ENCODE measurements at regions not wholly inside any gene's neighbourhood (a gene's known extent, or its start where the extent isn't known, plus 50 kb on each side); places are given as distances from the start of the nearest gene placed in this dataset.

GRCh38 chr3:72421126-72421525 is 427.1 kb downstream of the SHQ1 start:
- H3K36me3 ChIP-seq (ENCODE audit: insufficient read depth, low read length), result no peaks in the 10 kb centered on the region
- DNase-seq, result no peak
- H3K27me3 ChIP-seq (ENCODE audit: low read length), result no peaks in the 10 kb centered on the region
- H3K4me1 ChIP-seq (ENCODE audit: low read length), result no peaks in the 10 kb centered on the region
- H3K9me2 ChIP-seq (replicated peaks; ENCODE audit: insufficient read depth, low read length), result no peaks in the 10 kb centered on the region
- H2AFZ ChIP-seq (ENCODE audit: low read length), result no peak overlapping the region
- 0 out of 2 replicates have a peak, but pooled peaks cover 4% of the 10 kb centered on the region for H3K79me2 ChIP-seq (ENCODE audit: low read length)
- no peak overlapping the region for H3K27ac ChIP-seq (ENCODE audit: low read length)
- H3K4me3 ChIP-seq (ENCODE audit: low read length), result no peak overlapping the region
- peaks cover 40% of the 10 kb centered on the region for H4K20me1 ChIP-seq (ENCODE audit: insufficient read depth, low read depth, low read length)
- H3K9ac ChIP-seq (ENCODE audit: low read length), result no peak overlapping the region
- no peaks in the 10 kb centered on the region for H3K9me3 ChIP-seq (ENCODE audit: low read length)
- no peak overlapping the region for H3K4me2 ChIP-seq (ENCODE audit: low read depth, low read length, poor library complexity, severe bottlenecking)

- Histone ChIP-seq H3K27ac (ENCODE audit: low read length) (no peak overlapping the region), H3K79me2 (ENCODE audit: low read length) (0 out of 2 replicates have a peak, but pooled peaks cover 4% of the 10 kb centered on the region), H3K9ac (ENCODE audit: low read length) (no peak overlapping the region), H3K4me1 (ENCODE audit: low read length) (no peaks in the 10 kb centered on the region), H3K9me3 (ENCODE audit: low read length) (no peaks in the 10 kb centered on the region), H4K20me1 (ENCODE audit: insufficient read depth, low read depth, low read length) (peaks cover 49% of the 10 kb centered on the region), H3K4me2 (ENCODE audit: low read depth, low read length, poor library complexity, severe bottlenecking) (no peak overlapping the region), H2AFZ (ENCODE audit: low read length) (no peak overlapping the region), H3K27me3 (ENCODE audit: low read length) (no peaks in the 10 kb centered on the region), H3K4me3 (ENCODE audit: low read length) (no peak overlapping the region), H3K9me2 (replicated peaks; ENCODE audit: insufficient read depth, low read length) (no peaks in the 10 kb centered on the region), H3K36me3 (ENCODE audit: insufficient read depth, low read length) (no peaks in the 10 kb centered on the region)
- DNase-seq, result no peak
Observed at GRCh38 chr3:72418856-72419255, 429.4 kb downstream of the SHQ1 start.

DNA sequence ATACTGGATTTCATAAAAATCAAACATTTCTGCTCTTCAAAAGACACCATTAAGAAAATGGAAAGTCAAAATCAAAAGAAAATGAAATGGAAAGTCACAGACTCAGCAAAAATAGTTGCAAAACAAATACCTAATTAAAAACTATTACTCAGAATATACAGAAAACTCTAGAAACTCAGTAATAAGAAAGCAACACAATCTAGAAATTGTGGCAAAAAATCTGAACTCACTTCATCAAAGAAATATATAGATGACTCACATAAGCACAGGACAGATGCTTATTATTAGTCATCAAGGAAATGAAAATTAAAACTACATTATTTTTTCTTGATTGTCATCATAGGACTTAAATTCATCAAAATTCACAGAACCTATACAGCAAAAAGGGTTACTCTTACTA is 430.0 kb downstream of the SHQ1 start:
- Histone ChIP-seq H3K36me3 (ENCODE audit: insufficient read depth, low read length) (no peaks in the 10 kb centered on the region), H3K4me1 (ENCODE audit: low read length) (no peaks in the 10 kb centered on the region), H3K9me2 (replicated peaks; ENCODE audit: insufficient read depth, low read length) (no peaks in the 10 kb centered on the region), H4K20me1 (ENCODE audit: insufficient read depth, low read depth, low read length) (peaks cover 55% of the 10 kb centered on the region), H2AFZ (ENCODE audit: low read length) (no peak overlapping the region), H3K9ac (ENCODE audit: low read length) (no peak overlapping the region), H3K79me2 (ENCODE audit: low read length) (peaks cover 4% of the 10 kb centered on the region; the same call in 1 of the 2 replicates), H3K4me3 (ENCODE audit: low read length) (no peak overlapping the region), H3K4me2 (ENCODE audit: low read depth, low read length, poor library complexity, severe bottlenecking) (no peak overlapping the region), H3K9me3 (ENCODE audit: low read length) (no peaks in the 10 kb centered on the region), H3K27ac (ENCODE audit: low read length) (no peak overlapping the region), H3K27me3 (ENCODE audit: low read length) (no peaks in the 10 kb centered on the region)
- DNase-seq, result no peak

DNA sequence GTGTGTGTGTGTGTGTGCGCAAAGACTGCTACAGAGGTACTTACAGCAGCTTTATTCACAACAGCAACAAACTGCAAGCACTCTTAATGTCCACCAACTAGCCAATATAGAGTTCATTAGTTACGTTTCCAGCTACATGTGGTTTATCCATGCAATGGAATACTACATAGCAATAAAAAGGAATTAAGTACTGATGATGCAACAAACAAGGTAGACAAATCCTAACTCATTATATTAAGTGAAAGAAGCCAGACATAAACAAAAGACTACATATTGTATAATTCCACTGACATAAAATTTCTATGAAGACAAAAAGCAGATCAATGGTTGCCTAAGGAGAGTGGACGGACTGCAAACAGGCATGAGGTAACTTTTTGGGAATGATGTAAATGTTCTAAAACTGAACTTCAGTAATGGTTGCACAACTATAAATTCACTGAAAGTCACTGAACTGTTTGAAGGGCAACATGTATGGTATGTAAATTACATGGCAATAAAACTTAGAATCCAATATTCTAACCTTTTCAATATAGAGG is 433.7 kb downstream of the SHQ1 start:
- no peaks in the 10 kb centered on the region for H3K36me3 ChIP-seq (ENCODE audit: insufficient read depth, low read length)
- no peak overlapping the region for H3K27ac ChIP-seq (ENCODE audit: low read length)
- no peak overlapping the region for H3K4me2 ChIP-seq (ENCODE audit: low read depth, low read length, poor library complexity, severe bottlenecking)
- no peak for DNase-seq
- H3K27me3 ChIP-seq (ENCODE audit: low read length), result no peaks in the 10 kb centered on the region
- H3K9me3 ChIP-seq (ENCODE audit: low read length), result no peaks in the 10 kb centered on the region
- H2AFZ ChIP-seq (ENCODE audit: low read length), result no peak overlapping the region
- peaks cover 81% of the 10 kb centered on the region for H4K20me1 ChIP-seq (ENCODE audit: insufficient read depth, low read depth, low read length)
- no peaks in the 10 kb centered on the region for H3K4me1 ChIP-seq (ENCODE audit: low read length)
- H3K79me2 ChIP-seq (ENCODE audit: low read length), result peaks cover 4% of the 10 kb centered on the region; the same call in 1 of the 2 replicates
- no peaks in the 10 kb centered on the region for H3K9me2 ChIP-seq (replicated peaks; ENCODE audit: insufficient read depth, low read length)
- H3K9ac ChIP-seq (ENCODE audit: low read length), result no peak overlapping the region
- H3K4me3 ChIP-seq (ENCODE audit: low read length), result no peak overlapping the region

- Histone ChIP-seq H2AFZ (ENCODE audit: low read length) (no peak overlapping the region), H3K36me3 (ENCODE audit: insufficient read depth, low read length) (no peaks in the 10 kb centered on the region), H3K4me2 (ENCODE audit: low read depth, low read length, poor library complexity, severe bottlenecking) (no peak overlapping the region), H3K27ac (ENCODE audit: low read length) (no peak overlapping the region), H4K20me1 (ENCODE audit: insufficient read depth, low read depth, low read length) (peaks cover 82% of the 10 kb centered on the region), H3K4me3 (ENCODE audit: low read length) (no peak overlapping the region), H3K9me2 (replicated peaks; ENCODE audit: insufficient read depth, low read length) (no peaks in the 10 kb centered on the region), H3K9me3 (ENCODE audit: low read length) (no peaks in the 10 kb centered on the region), H3K9ac (ENCODE audit: low read length) (no peak overlapping the region), H3K4me1 (ENCODE audit: low read length) (no peaks in the 10 kb centered on the region), H3K27me3 (ENCODE audit: low read length) (no peaks in the 10 kb centered on the region), H3K79me2 (ENCODE audit: low read length) (no peaks in the 10 kb centered on the region; the same call in 1 of the 2 replicates)
- DNase-seq, result no peak
Observed at GRCh38 chr3:72413228-72413627, 435.0 kb downstream of the SHQ1 start.

GRCh38 chr3:72412340-72412956 is 435.8 kb downstream of the SHQ1 start:
- Histone ChIP-seq H3K4me3 (ENCODE audit: low read length) (no peak overlapping the region), H4K20me1 (ENCODE audit: insufficient read depth, low read depth, low read length) (peaks cover 84% of the 10 kb centered on the region), H3K27ac (ENCODE audit: low read length) (no peak overlapping the region), H3K9ac (ENCODE audit: low read length) (no peak overlapping the region), H3K36me3 (ENCODE audit: insufficient read depth, low read length) (no peaks in the 10 kb centered on the region), H3K79me2 (ENCODE audit: low read length) (no peaks in the 10 kb centered on the region; the same call in 1 of the 2 replicates), H3K27me3 (ENCODE audit: low read length) (no peaks in the 10 kb centered on the region), H3K9me3 (ENCODE audit: low read length) (no peaks in the 10 kb centered on the region), H3K4me1 (ENCODE audit: low read length) (no peaks in the 10 kb centered on the region), H3K4me2 (ENCODE audit: low read depth, low read length, poor library complexity, severe bottlenecking) (no peak overlapping the region), H2AFZ (ENCODE audit: low read length) (no peak overlapping the region), H3K9me2 (replicated peaks; ENCODE audit: insufficient read depth, low read length) (no peaks in the 10 kb centered on the region)
- no peak for DNase-seq

GRCh38 chr3:72411843-72412242 is 436.4 kb downstream of the SHQ1 start:
- no peaks in the 10 kb centered on the region for H3K9me2 ChIP-seq (replicated peaks; ENCODE audit: insufficient read depth, low read length)
- no peak overlapping the region for H2AFZ ChIP-seq (ENCODE audit: low read length)
- no peaks in the 10 kb centered on the region for H3K36me3 ChIP-seq (ENCODE audit: insufficient read depth, low read length)
- H4K20me1 ChIP-seq (ENCODE audit: insufficient read depth, low read depth, low read length), result peaks cover 85% of the 10 kb centered on the region
- H3K4me1 ChIP-seq (ENCODE audit: low read length), result no peaks in the 10 kb centered on the region
- no peaks in the 10 kb centered on the region for H3K27me3 ChIP-seq (ENCODE audit: low read length)
- no peak for DNase-seq
- H3K79me2 ChIP-seq (ENCODE audit: low read length), result no peaks in the 10 kb centered on the region; the same call in 1 of the 2 replicates
- no peaks in the 10 kb centered on the region for H3K9me3 ChIP-seq (ENCODE audit: low read length)
- no peak overlapping the region for H3K4me2 ChIP-seq (ENCODE audit: low read depth, low read length, poor library complexity, severe bottlenecking)
- H3K27ac ChIP-seq (ENCODE audit: low read length), result no peak overlapping the region
- no peak overlapping the region for H3K4me3 ChIP-seq (ENCODE audit: low read length)
- no peak overlapping the region for H3K9ac ChIP-seq (ENCODE audit: low read length)

DNA sequence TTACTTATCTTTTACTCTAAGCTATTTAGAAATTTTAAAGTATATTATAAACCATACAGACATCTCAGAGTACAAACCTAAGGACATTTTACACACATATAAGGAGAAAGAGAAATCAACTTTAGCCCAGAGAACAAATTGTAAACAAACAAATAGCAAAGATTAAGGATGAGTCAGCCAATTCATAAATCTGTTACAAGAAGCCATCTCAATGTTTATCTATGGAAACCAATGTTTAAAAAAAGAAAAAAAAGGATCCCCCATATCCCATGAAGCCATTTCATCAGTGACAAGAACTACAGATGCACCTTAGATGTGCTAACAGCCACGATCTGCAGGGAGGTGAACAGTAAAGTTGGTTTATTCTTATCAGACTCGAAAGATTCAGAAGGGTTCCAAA is 437.1 kb downstream of the SHQ1 start:
- no peak for DNase-seq
- no peaks in the 10 kb centered on the region for H3K27me3 ChIP-seq (ENCODE audit: low read length)
- no peak overlapping the region for H3K9ac ChIP-seq (ENCODE audit: low read length)
- peaks cover 90% of the 10 kb centered on the region for H4K20me1 ChIP-seq (ENCODE audit: insufficient read depth, low read depth, low read length)
- H3K79me2 ChIP-seq (ENCODE audit: low read length), result no peaks in the 10 kb centered on the region; the same call in 1 of the 2 replicates
- H2AFZ ChIP-seq (ENCODE audit: low read length), result no peak overlapping the region
- no peak overlapping the region for H3K27ac ChIP-seq (ENCODE audit: low read length)
- no peaks in the 10 kb centered on the region for H3K4me1 ChIP-seq (ENCODE audit: low read length)
- no peak overlapping the region for H3K4me2 ChIP-seq (ENCODE audit: low read depth, low read length, poor library complexity, severe bottlenecking)
- H3K9me2 ChIP-seq (replicated peaks; ENCODE audit: insufficient read depth, low read length), result no peaks in the 10 kb centered on the region
- no peak overlapping the region for H3K4me3 ChIP-seq (ENCODE audit: low read length)
- no peaks in the 10 kb centered on the region for H3K9me3 ChIP-seq (ENCODE audit: low read length)
- H3K36me3 ChIP-seq (ENCODE audit: insufficient read depth, low read length), result no peaks in the 10 kb centered on the region
